HepG2 (cell line): ENCODE measurements at regions not wholly inside any gene's neighbourhood (a gene's known extent, or its start where the extent isn't known, plus 50 kb on each side); places are given as distances from the start of the nearest gene placed in this dataset.

Experiments
- ATAC-seq: fragments of 200-7000 bp; cut with Tn5 transposase; 3 replicates; pipeline ENCODE4 v1.9.1; 2020; ENCODE audit warnings: mild to moderate bottlenecking, moderate library complexity
- BruUV-seq: library from RNA; stranded (reverse); fragments of 400-500 nt; replicated peaks from 2 replicates; lab custom pipeline; 2021; lab: Mats Ljungman, UMichigan
- CTCF ChIA-PET: fragments of 300-600 bp; formaldehyde crosslinking; extraction: SDS; loops from one replicate; lab custom pipeline; 2021; ENCODE audit warnings: low total read pairs, inconsistent platforms, low intra/inter-chr PET ratio; lab: Yijun Ruan, JAX
- POLR2A ChIA-PET: fragments of 350-600 bp; sonication (Branson Sonifier 250); formaldehyde crosslinking; loops from one replicate; lab custom pipeline; 2020; ENCODE audit warnings: antibody characterized with exemption, inconsistent platforms; lab: Yijun Ruan, JAX
- DNase-seq: peaks from one replicate; pipeline ENCODE4 v3.0.0-alpha.2; 2015; ENCODE audit warnings: low spot score
- FAIRE-seq: peaks from 3 replicates; lab custom pipeline; 2011; peaks lifted over from hg19 to GRCh38; lab: Jason Lieb, UNC
- H2AFZ ChIP-seq: one replicate; pipeline ENCODE4 v1.6.1; 2011; ENCODE audit warnings: low read length, inconsistent platforms
- H3K27ac ChIP-seq: fragments of 300-600 bp; 3 replicates; pipeline ENCODE4 v1.8.0; 2011; ENCODE audit warnings: mixed run types, mild to moderate bottlenecking, mixed read lengths, low read length, inconsistent platforms; ENCODE audit not compliant: insufficient read depth; ENCODE audit errors: extremely low read length
- H3K27me3 ChIP-seq, 2 experiments: fragments of 200-600 bp in 1 of 2; 2 replicates in 1 of 2; 3 replicates in 1 of 2; pipeline versions ENCODE4 v1.6.0 to v1.8.0; 2011; ENCODE audit warnings: low read length in 2 of 2, mild to moderate bottlenecking in 2 of 2, moderate library complexity in 2 of 2, inconsistent platforms in 1 of 2; ENCODE audit not compliant: insufficient read depth in 2 of 2, control insufficient read depth in 1 of 2
- H3K36me3 ChIP-seq, 2 experiments: fragments of 200-600 bp in 1 of 2; replicated peaks in 1 of 2; 2 replicates in 1 of 2; 3 replicates in 1 of 2; pipeline versions ENCODE4 v1.5.1 to v1.8.0; 2011; ENCODE audit warnings: low read length in 2 of 2, inconsistent platforms in 1 of 2; ENCODE audit not compliant: insufficient read depth in 2 of 2, control insufficient read depth in 1 of 2
- H3K4me1 ChIP-seq: 2 replicates; pipeline ENCODE4 v1.5.1; 2012; ENCODE audit warnings: low read length, inconsistent platforms; ENCODE audit not compliant: insufficient read depth
- H3K4me2 ChIP-seq: 2 replicates; pipeline ENCODE4 v1.6.0; 2011; ENCODE audit warnings: low read depth, low read length, inconsistent platforms
- H3K4me3 ChIP-seq, 3 experiments: fragments of 200-600 bp in 1 of 3; sonication (generic), shearing (Covaris generic) in 1 of 3; replicated peaks in 1 of 3; 2 replicates each; pipeline ENCODE4 v1.5.1; 2011 to 2016; ENCODE audit warnings: low read length in 3 of 3, inconsistent platforms in 2 of 3, low read depth in 2 of 3, mild to moderate bottlenecking in 2 of 3, control low read depth in 1 of 3, mixed read lengths in 1 of 3; ENCODE audit not compliant: insufficient read depth in 1 of 3
- H3K79me2 ChIP-seq: one replicate; pipeline ENCODE4 v1.6.1; 2011; ENCODE audit warnings: low read length, inconsistent platforms; ENCODE audit not compliant: insufficient read depth
- H3K9ac ChIP-seq: 2 replicates; pipeline ENCODE4 v1.6.0; 2011; ENCODE audit warnings: mild to moderate bottlenecking, low read depth, low read length, inconsistent platforms; ENCODE audit not compliant: insufficient read depth
- H3K9me3 ChIP-seq: 2 replicates; pipeline ENCODE4 v1.5.1; 2012; ENCODE audit warnings: mild to moderate bottlenecking, low read length
- H4K20me1 ChIP-seq: 2 replicates; pipeline ENCODE4 v1.6.0; 2011; ENCODE audit warnings: inconsistent platforms, mild to moderate bottlenecking, low read length, moderate library complexity; ENCODE audit not compliant: insufficient read depth
- AKAP8 ChIP-seq: sonication (generic); formaldehyde crosslinking; IDR thresholded peaks from 2 replicates; pipeline ENCODE4 v1.5.1; 2020; ENCODE audit warnings: mild to moderate bottlenecking, missing genetic modification reagents
- ATF6 ChIP-seq: sonication (generic); formaldehyde crosslinking; conservative IDR thresholded peaks from 2 replicates; pipeline ENCODE4 v1.4.0; 2020; ENCODE audit warnings: missing genetic modification reagents
- HNF4A ChIP-seq: sonication (generic); formaldehyde crosslinking; IDR thresholded peaks from 2 replicates; pipeline ENCODE4 v1.4.0; 2020; ENCODE audit warnings: missing genetic modification reagents
- ZMAT3 ChIP-seq: sonication (generic); formaldehyde crosslinking; conservative IDR thresholded peaks from 2 replicates; pipeline ENCODE4 v1.7.0; 2021; ENCODE audit warnings: missing genetic modification reagents
- ZNF275 ChIP-seq: sonication (generic); formaldehyde crosslinking; IDR thresholded peaks from 2 replicates; pipeline ENCODE4 v1.8.0; 2022; ENCODE audit warnings: missing genetic modification reagents, mild to moderate bottlenecking, inconsistent platforms, borderline replicate concordance
- ZNF770 ChIP-seq: sonication (generic); formaldehyde crosslinking; IDR thresholded peaks from 2 replicates; pipeline ENCODE4 v1.5.0; 2020; ENCODE audit warnings: mild to moderate bottlenecking, missing genetic modification reagents
- WGBS: methylation state at CpG from one replicate; pipeline ENCODE4 v1.1.6; 2017; ENCODE audit warnings: low lambda C conversion rate; 5-methylcytosine and 5-hydroxymethylcytosine counted together
- in situ Hi-C: cut with HindIII; loops from 2 replicates; pipeline ENCODE4 v1.10.0; 2017; ENCODE audit warnings: low pct_unique_long_range_greater_than_20kb; ENCODE audit not compliant: extremely low pct_ligation_motif_present
- intact Hi-C: fragments of 100-400 bp; cut with micrococcal nuclease; formaldehyde crosslinking; loops from one replicate; pipeline ENCODE4 v1.10.0; 2022; ENCODE audit not compliant: unreplicated experiment
- TF ChIP-seq, protein P1 (sequence below): IDR thresholded peaks from 2 replicates; pipeline ENCODE4 v1.6.1; 2012; ENCODE audit warnings: low read depth, low read length, improper control_type of control experiment
- TF ChIP-seq, protein P2 (sequence below), 2 experiments: sonication (generic) in 1 of 2; formaldehyde crosslinking in 1 of 2; IDR thresholded peaks; 2 replicates each; pipeline versions ENCODE4 v1.4.0 to v1.6.1; 2016 to 2020; ENCODE audit warnings: borderline replicate concordance in 1 of 2, low read depth in 1 of 2, mild to moderate bottlenecking in 1 of 2, missing genetic modification reagents in 1 of 2

DNA sequence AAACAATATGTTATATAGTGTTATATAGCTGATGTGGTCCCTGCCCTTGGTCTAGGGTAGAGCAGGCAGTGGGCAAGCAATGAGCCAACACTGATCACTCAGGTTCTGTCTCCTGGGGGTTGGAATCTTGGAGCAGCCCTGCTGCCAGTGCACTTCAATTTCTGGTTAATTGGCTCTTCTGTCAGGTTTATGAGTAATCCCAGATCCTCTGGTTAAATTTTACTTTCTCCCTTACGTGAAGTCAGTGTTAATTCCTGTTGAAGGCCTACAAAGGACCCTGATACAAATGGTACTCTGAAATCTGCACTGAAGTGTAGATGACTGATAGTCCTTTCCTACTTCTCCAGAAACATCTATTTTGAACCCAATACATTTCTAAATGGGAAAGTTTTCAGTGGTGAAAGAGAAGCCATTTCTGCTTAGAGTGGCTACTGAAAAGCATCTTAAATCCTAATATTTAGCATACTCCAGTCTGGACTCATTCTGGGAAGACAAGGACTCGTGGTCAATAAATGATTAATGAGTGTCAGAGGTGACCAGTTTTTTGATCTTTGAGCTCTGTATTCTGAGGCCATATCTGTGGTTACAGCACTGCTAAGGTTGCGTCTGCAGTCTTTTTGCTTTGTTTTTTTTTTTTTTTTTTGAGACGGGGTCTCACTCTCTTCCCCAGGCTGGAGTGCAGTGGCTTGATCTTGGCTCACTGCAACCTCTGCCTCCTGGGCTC is 442.4 kb downstream of the KIF4B start:
- Histone ChIP-seq H3K9ac (no peak overlapping the region), H3K36me3 (no peaks in the 10 kb centered on the region), H3K4me1 (peaks cover 54% of the 10 kb centered on the region), H3K27ac (no peak overlapping the region), H3K27me3 (no peaks in the 10 kb centered on the region), H3K79me2 (no peaks in the 10 kb centered on the region), H2AFZ (no peak overlapping the region), H3K4me3 (no peak overlapping the region), H3K9me3 (no peaks in the 10 kb centered on the region), H4K20me1 (no peaks in the 10 kb centered on the region), H3K4me2 (peak overlapping the region; percentile 40)
- WGBS: 7% methylated on average over 4 of the region's 4 CpGs
- ChIA-PET POLR2A (no interaction called here), CTCF (no interaction called here)
- intact Hi-C loops: no loop called here
- DNase-seq: peak; percentile 35
- no TSS peak for BruUV-seq
- TF ChIP-seq HNF4A (CRISPR knock-in tag) (peak; percentile 59), ZNF770 (peak; percentile 71; the same call in 1 of the 2 replicates), ZMAT3 (no peak), AKAP8 (CRISPR knock-in tag) (no peak), ATF6 (no peak), ZNF275 (no peak)
- TF ChIP-seq, protein P1, sequence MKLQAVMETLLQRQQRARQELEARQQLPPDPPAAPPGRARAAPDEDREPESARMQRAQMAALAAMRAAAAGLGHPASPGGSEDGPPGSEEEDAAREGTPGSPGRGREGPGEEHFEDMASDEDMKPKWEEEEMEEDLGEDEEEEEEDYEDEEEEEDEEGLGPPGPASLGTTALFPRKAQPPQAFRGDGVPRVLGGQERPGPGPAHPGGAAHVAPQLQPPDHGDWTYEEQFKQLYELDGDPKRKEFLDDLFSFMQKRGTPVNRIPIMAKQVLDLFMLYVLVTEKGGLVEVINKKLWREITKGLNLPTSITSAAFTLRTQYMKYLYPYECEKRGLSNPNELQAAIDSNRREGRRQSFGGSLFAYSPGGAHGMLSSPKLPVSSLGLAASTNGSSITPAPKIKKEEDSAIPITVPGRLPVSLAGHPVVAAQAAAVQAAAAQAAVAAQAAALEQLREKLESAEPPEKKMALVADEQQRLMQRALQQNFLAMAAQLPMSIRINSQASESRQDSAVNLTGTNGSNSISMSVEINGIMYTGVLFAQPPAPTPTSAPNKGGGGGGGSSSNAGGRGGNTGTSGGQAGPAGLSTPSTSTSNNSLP: peak; percentile 57
- TF ChIP-seq, protein P2, sequence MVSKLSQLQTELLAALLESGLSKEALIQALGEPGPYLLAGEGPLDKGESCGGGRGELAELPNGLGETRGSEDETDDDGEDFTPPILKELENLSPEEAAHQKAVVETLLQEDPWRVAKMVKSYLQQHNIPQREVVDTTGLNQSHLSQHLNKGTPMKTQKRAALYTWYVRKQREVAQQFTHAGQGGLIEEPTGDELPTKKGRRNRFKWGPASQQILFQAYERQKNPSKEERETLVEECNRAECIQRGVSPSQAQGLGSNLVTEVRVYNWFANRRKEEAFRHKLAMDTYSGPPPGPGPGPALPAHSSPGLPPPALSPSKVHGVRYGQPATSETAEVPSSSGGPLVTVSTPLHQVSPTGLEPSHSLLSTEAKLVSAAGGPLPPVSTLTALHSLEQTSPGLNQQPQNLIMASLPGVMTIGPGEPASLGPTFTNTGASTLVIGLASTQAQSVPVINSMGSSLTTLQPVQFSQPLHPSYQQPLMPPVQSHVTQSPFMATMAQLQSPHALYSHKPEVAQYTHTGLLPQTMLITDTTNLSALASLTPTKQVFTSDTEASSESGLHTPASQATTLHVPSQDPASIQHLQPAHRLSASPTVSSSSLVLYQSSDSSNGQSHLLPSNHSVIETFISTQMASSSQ (IDR thresholded peaks at IDR 0.05; ENCODE audit: low read depth): 0 out of 2 replicates have a peak, but pooled peaks have one; percentile 37
- TF ChIP-seq, protein P2 (CRISPR knock-in tag; IDR thresholded peaks at IDR 0.05; ENCODE audit: borderline replicate concordance): no peak
- in situ Hi-C loops: no loop called here
- no peak for FAIRE-seq
- no peak for ATAC-seq
